SK-N-SH (cell line): ENCODE measurements at regions not wholly inside any gene's neighbourhood (a gene's known extent, or its start where the extent isn't known, plus 50 kb on each side); places are given as distances from the start of the nearest gene placed in this dataset.

Experiments
- CTCF ChIA-PET: fragments of 300-600, 350-600 bp; formaldehyde crosslinking; extraction: SDS; loops from one replicate; lab custom pipeline; 2021; lab: Yijun Ruan, JAX
- POLR2A ChIA-PET: fragments of 350-600 bp; sonication (Branson Sonifier 250); formaldehyde crosslinking; extraction: SDS; loops from one replicate; lab custom pipeline; 2020; ENCODE audit warnings: antibody characterized with exemption, inconsistent platforms; lab: Yijun Ruan, JAX
- DNase-seq: peaks from one replicate; pipeline ENCODE4 v3.0.0; 2012
- H2AFZ ChIP-seq: fragments of 200-600 bp; sonication (generic); 2 replicates; pipeline ENCODE4 v1.8.1; 2016; ENCODE audit warnings: antibody characterized with exemption, mild to moderate bottlenecking, low read depth
- H3F3A ChIP-seq: fragments of 200-600 bp; sonication (generic); replicated peaks from 2 replicates; pipeline ENCODE3; 2016; ENCODE audit warnings: antibody characterized with exemption, mild to moderate bottlenecking; ENCODE audit not compliant: insufficient read depth
- H3K27ac ChIP-seq, 2 experiments: fragments of 200-500 bp in 1 of 2; fragments of 200-600 bp in 1 of 2; sonication (Bioruptor generic) in 1 of 2; sonication (generic), shearing (Covaris generic) in 1 of 2; 2 replicates each; pipeline versions ENCODE4 v1.5.1 to v1.6.1; 2014 to 2016; ENCODE audit warnings: low read depth in 2 of 2, inconsistent platforms in 1 of 2, low read length in 1 of 2, mild to moderate bottlenecking in 1 of 2, mixed read lengths in 1 of 2
- H3K27me3 ChIP-seq: fragments of 200-600 bp; sonication (generic), shearing (Covaris generic); 2 replicates; pipeline ENCODE4 v1.6.1; 2016; ENCODE audit warnings: mixed run types; ENCODE audit not compliant: insufficient read depth
- H3K36me3 ChIP-seq, 2 experiments: fragments of 200-500 bp in 1 of 2; fragments of 200-600 bp in 1 of 2; sonication (Bioruptor generic) in 1 of 2; sonication (generic) in 1 of 2; replicated peaks in 1 of 2; 2 replicates each; pipeline versions ENCODE3 to v1.5.1; 2014 to 2016; ENCODE audit warnings: low read length in 1 of 2, mild to moderate bottlenecking in 1 of 2; ENCODE audit not compliant: insufficient read depth in 2 of 2, control insufficient read depth in 1 of 2
- H3K4me1 ChIP-seq, 2 experiments: fragments of 200-500 bp in 1 of 2; fragments of 200-600 bp in 1 of 2; sonication (Bioruptor generic) in 1 of 2; sonication (generic), shearing (Covaris generic) in 1 of 2; 2 replicates each; pipeline versions ENCODE4 v1.5.1 to v1.6.1; 2014 to 2016; ENCODE audit warnings: low read depth in 1 of 2, low read length in 1 of 2, mixed run types in 1 of 2; ENCODE audit not compliant: insufficient read depth in 2 of 2, control insufficient read depth in 1 of 2
- H3K4me2 ChIP-seq: fragments of 200-600 bp; sonication (generic), shearing (Covaris generic); 2 replicates; pipeline ENCODE4 v1.6.1; 2017; ENCODE audit warnings: mixed run types
- H3K4me3 ChIP-seq, 2 experiments: fragments of 200-500 bp in 1 of 2; fragments of 200-600 bp in 1 of 2; sonication (Bioruptor generic) in 1 of 2; sonication (generic), shearing (Covaris generic) in 1 of 2; 2 replicates each; pipeline versions ENCODE4 v1.5.1 to v1.8.1; 2014 to 2016; ENCODE audit warnings: low read depth in 2 of 2, inconsistent platforms in 1 of 2, low read length in 1 of 2, mild to moderate bottlenecking in 1 of 2, mixed read lengths in 1 of 2, moderate library complexity in 1 of 2
- H3K79me2 ChIP-seq: fragments of 200-600 bp; sonication (generic); 2 replicates; pipeline ENCODE4 v1.8.1; 2017; ENCODE audit warnings: mild to moderate bottlenecking; ENCODE audit not compliant: insufficient read depth
- H3K9ac ChIP-seq: fragments of 200-600 bp; sonication (generic); 2 replicates; pipeline ENCODE4 v1.6.1; 2017; ENCODE audit warnings: mixed run types
- H3K9me2 ChIP-seq: fragments of 200-600 bp; sonication (generic); 2 replicates; pipeline ENCODE4 v1.6.1; 2017; ENCODE audit warnings: mixed run types
- H3K9me3 ChIP-seq: fragments of 200-600 bp; sonication (generic); 2 replicates; pipeline ENCODE4 v1.6.1; 2017; ENCODE audit warnings: mixed run types, mild to moderate bottlenecking, moderate library complexity
- H4K20me1 ChIP-seq: fragments of 200-600 bp; sonication (generic); 2 replicates; pipeline ENCODE4 v1.6.1; 2017; ENCODE audit warnings: mild to moderate bottlenecking, mixed run types; ENCODE audit not compliant: insufficient read depth
- CHD2 ChIP-seq: fragments of 150-350 bp; IDR thresholded peaks from 2 replicates; pipeline ENCODE4 v1.6.1; 2018; ENCODE audit warnings: low read length; ENCODE audit not compliant: partially characterized antibody
- EP300 ChIP-seq, 2 experiments: IDR thresholded peaks; 2 replicates each; pipeline versions ENCODE4 v1.4.0 to v1.6.1; 2012; ENCODE audit warnings: borderline replicate concordance in 1 of 2, low read depth in 1 of 2, low read length in 1 of 2
- EZH2phosphoT487 ChIP-seq: fragments of 200-600 bp; sonication (generic); IDR thresholded peaks from 2 replicates; pipeline ENCODE4 v1.6.1; 2017; ENCODE audit warnings: low read depth, mixed run types, mild to moderate bottlenecking, antibody characterized with exemption, moderate library complexity, borderline replicate concordance
- FOSL2 ChIP-seq: IDR thresholded peaks from 2 replicates; pipeline ENCODE4 v1.4.0; 2012; ENCODE audit warnings: low read depth, mild to moderate bottlenecking, moderate library complexity, borderline replicate concordance
- FOXM1 ChIP-seq: IDR thresholded peaks from 2 replicates; pipeline ENCODE4 v1.4.0; 2012; ENCODE audit warnings: low read depth, mild to moderate bottlenecking
- GATA2 ChIP-seq: sonication (generic); formaldehyde crosslinking; IDR thresholded peaks from 2 replicates; pipeline ENCODE4 v1.5.0; 2020; ENCODE audit warnings: mild to moderate bottlenecking, missing genetic modification reagents
- MXI1 ChIP-seq: IDR thresholded peaks from 2 replicates; pipeline ENCODE4 v1.6.1; 2012; ENCODE audit warnings: mild to moderate bottlenecking, low read depth, low read length, improper control_type of control experiment
- NRF1 ChIP-seq: IDR thresholded peaks from 2 replicates; pipeline ENCODE4 v1.6.1; 2012; ENCODE audit warnings: low read depth, mild to moderate bottlenecking, low read length
- RCOR1 ChIP-seq: fragments of 150-350 bp; IDR thresholded peaks from 2 replicates; pipeline ENCODE4 v1.6.1; 2017; ENCODE audit warnings: antibody characterized with exemption, low read length
- SIN3A ChIP-seq: IDR thresholded peaks from 2 replicates; pipeline ENCODE4 v1.6.1; 2012; ENCODE audit warnings: low read depth, mild to moderate bottlenecking, low read length, moderate library complexity, borderline replicate concordance
- SMC3 ChIP-seq: IDR thresholded peaks from 2 replicates; pipeline ENCODE4 v1.6.1; 2012; ENCODE audit warnings: low read depth, low read length, improper control_type of control experiment
- TCF12 ChIP-seq: IDR thresholded peaks from 2 replicates; pipeline ENCODE4 v1.4.0; 2012
- WGBS: methylation state at CpG from one replicate; pipeline ENCODE4 v1.1.6; 2017; ENCODE audit warnings: low lambda C conversion rate; 5-methylcytosine and 5-hydroxymethylcytosine counted together
- TF ChIP-seq, protein P1 (sequence below): IDR thresholded peaks from 2 replicates; pipeline ENCODE4 v1.4.0; 2012; ENCODE audit warnings: low read depth, borderline replicate concordance
- TF ChIP-seq, protein P2 (sequence below): IDR thresholded peaks from 2 replicates; pipeline ENCODE4; 2012
- TF ChIP-seq, protein P3 (sequence below): fragments of 150-350 bp; IDR thresholded peaks from 2 replicates; pipeline ENCODE4 v1.6.1; 2017; ENCODE audit warnings: antibody characterized with exemption, low read length, low read depth, borderline replicate concordance
- TF ChIP-seq, protein P4 (sequence below): IDR thresholded peaks from 2 replicates; pipeline ENCODE4 v1.4.0; 2012; ENCODE audit warnings: low read depth
- TF ChIP-seq, protein P5 (sequence below): IDR thresholded peaks from 2 replicates; pipeline ENCODE4 v1.4.0; 2012; ENCODE audit warnings: low read depth, borderline replicate concordance
- TF ChIP-seq, protein P6 (sequence below): fragments of 200-600 bp; sonication (generic); IDR thresholded peaks from 2 replicates; pipeline ENCODE4 v1.6.1; 2017; ENCODE audit warnings: antibody characterized with exemption, mild to moderate bottlenecking, moderate library complexity

DNA sequence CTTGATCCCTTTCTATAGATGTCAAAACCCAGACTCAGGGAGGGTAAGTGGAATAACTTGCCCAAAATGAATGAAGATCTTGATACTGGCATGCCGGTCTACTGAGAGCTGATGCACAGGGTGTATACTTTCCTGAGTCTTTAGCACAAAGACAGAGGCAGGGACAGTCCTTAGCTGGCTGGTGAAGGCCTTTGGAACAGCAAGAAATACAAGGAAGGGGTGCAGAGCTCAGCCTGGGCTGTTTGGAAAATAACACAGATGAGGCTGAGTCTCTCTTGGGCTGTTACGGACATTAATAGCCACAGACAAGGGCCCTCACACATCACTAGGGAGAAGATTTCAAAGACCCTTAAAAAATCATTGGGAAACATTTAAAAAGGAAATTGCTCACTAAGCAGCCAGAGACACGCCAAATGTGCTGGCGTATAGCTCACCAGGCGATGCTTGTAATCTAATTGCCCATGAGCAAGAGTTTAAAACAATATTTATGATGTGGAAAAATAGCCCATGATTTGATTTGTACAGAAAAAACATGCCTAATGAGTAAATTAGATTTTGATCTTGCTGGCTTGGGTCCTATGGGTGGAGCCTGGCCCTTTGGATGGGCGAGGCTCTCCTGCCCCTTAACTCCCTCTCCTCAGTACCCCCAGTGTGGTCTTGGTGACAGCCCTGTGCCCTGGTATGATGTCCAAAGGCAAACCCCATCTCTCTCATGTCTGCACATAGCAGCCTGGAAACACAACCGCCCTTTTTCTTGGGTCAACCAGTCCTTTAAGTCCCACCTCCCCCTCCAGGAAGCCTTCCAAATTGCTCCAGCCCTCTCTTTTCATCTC, 81.8 kb upstream of the MRPS22 start:
- Histone ChIP-seq H3K9ac (no peak overlapping the region), H3K9me3 (no peaks in the 10 kb centered on the region), H3K4me3 (no peak overlapping the region), H2AFZ (no peak overlapping the region), H3K4me2 (no peak overlapping the region), H3K9me2 (no peaks in the 10 kb centered on the region), H3K27me3 (peaks cover 8% of the 10 kb centered on the region; the same call in 1 of the 2 replicates), H4K20me1 (no peaks in the 10 kb centered on the region), H3F3A (no peaks in the 10 kb centered on the region), H3K36me3 (no peaks in the 10 kb centered on the region), H3K27ac (no peak overlapping the region), H3K79me2 (no peaks in the 10 kb centered on the region), H3K4me1 (peaks cover 0 to 18% of the 10 kb centered on the region in 2 experiments; a peak in 1 of 4 replicates)
- WGBS, result 55% methylated on average over 7 of the region's 7 CpGs
- ChIA-PET POLR2A (no interaction called here), CTCF (interaction anchor here (1.3 to 2.0 kb wide), 2 partner anchors 67 to 149 kb away, joined by 4 to 7 read pairs; no protein-coding TSS in a partner anchor)
- peak; percentile 54 for DNase-seq
- TF ChIP-seq EP300 (IDR thresholded peaks at IDR 0.05; ENCODE audit: borderline replicate concordance in 1 of 2, low read depth in 1 of 2, low read length in 1 of 2), result peak in 1 of 2 experiments; percentile 76; a peak in 1 of 4 replicates
- TF ChIP-seq, protein P1, sequence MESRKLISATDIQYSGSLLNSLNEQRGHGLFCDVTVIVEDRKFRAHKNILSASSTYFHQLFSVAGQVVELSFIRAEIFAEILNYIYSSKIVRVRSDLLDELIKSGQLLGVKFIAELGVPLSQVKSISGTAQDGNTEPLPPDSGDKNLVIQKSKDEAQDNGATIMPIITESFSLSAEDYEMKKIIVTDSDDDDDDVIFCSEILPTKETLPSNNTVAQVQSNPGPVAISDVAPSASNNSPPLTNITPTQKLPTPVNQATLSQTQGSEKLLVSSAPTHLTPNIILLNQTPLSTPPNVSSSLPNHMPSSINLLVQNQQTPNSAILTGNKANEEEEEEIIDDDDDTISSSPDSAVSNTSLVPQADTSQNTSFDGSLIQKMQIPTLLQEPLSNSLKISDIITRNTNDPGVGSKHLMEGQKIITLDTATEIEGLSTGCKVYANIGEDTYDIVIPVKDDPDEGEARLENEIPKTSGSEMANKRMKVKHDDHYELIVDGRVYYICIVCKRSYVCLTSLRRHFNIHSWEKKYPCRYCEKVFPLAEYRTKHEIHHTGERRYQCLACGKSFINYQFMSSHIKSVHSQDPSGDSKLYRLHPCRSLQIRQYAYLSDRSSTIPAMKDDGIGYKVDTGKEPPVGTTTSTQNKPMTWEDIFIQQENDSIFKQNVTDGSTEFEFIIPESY, result no peak
- TF ChIP-seq, protein P2, sequence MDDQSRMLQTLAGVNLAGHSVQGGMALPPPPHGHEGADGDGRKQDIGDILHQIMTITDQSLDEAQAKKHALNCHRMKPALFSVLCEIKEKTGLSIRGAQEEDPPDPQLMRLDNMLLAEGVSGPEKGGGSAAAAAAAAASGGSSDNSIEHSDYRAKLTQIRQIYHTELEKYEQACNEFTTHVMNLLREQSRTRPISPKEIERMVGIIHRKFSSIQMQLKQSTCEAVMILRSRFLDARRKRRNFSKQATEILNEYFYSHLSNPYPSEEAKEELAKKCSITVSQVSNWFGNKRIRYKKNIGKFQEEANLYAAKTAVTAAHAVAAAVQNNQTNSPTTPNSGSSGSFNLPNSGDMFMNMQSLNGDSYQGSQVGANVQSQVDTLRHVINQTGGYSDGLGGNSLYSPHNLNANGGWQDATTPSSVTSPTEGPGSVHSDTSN, result no peak
- TF ChIP-seq TCF12, result no peak
- no peak for TF ChIP-seq FOXM1
- TF ChIP-seq, protein P3, sequence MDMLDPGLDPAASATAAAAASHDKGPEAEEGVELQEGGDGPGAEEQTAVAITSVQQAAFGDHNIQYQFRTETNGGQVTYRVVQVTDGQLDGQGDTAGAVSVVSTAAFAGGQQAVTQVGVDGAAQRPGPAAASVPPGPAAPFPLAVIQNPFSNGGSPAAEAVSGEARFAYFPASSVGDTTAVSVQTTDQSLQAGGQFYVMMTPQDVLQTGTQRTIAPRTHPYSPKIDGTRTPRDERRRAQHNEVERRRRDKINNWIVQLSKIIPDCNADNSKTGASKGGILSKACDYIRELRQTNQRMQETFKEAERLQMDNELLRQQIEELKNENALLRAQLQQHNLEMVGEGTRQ, result no peak
- TF ChIP-seq GATA2 (CRISPR knock-in tag), result peak; percentile 60
- no peak for TF ChIP-seq FOSL2
- TF ChIP-seq SIN3A, result no peak
- TF ChIP-seq EZH2phosphoT487, result no peak
- no peak for TF ChIP-seq NRF1
- TF ChIP-seq CHD2, result no peak
- TF ChIP-seq SMC3, result no peak
- no peak for TF ChIP-seq MXI1
- TF ChIP-seq, protein P4, sequence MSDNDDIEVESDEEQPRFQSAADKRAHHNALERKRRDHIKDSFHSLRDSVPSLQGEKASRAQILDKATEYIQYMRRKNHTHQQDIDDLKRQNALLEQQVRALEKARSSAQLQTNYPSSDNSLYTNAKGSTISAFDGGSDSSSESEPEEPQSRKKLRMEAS, result no peak
- TF ChIP-seq, protein P5, sequence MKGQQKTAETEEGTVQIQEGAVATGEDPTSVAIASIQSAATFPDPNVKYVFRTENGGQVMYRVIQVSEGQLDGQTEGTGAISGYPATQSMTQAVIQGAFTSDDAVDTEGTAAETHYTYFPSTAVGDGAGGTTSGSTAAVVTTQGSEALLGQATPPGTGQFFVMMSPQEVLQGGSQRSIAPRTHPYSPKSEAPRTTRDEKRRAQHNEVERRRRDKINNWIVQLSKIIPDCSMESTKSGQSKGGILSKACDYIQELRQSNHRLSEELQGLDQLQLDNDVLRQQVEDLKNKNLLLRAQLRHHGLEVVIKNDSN, result no peak
- TF ChIP-seq RCOR1, result peak; percentile 80; the same call in 1 of the 2 replicates
- TF ChIP-seq, protein P6, sequence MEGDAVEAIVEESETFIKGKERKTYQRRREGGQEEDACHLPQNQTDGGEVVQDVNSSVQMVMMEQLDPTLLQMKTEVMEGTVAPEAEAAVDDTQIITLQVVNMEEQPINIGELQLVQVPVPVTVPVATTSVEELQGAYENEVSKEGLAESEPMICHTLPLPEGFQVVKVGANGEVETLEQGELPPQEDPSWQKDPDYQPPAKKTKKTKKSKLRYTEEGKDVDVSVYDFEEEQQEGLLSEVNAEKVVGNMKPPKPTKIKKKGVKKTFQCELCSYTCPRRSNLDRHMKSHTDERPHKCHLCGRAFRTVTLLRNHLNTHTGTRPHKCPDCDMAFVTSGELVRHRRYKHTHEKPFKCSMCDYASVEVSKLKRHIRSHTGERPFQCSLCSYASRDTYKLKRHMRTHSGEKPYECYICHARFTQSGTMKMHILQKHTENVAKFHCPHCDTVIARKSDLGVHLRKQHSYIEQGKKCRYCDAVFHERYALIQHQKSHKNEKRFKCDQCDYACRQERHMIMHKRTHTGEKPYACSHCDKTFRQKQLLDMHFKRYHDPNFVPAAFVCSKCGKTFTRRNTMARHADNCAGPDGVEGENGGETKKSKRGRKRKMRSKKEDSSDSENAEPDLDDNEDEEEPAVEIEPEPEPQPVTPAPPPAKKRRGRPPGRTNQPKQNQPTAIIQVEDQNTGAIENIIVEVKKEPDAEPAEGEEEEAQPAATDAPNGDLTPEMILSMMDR, result no peak
